Prostate gland (tissue), 2 donors: ENCODE measurements at regions not wholly inside any gene's neighbourhood (a gene's known extent, or its start where the extent isn't known, plus 50 kb on each side); places are given as distances from the start of the nearest gene placed in this dataset.

ENCODE experiments used
- DNase-seq: peaks from one replicate; pipeline ENCODE4 v3.0.0-alpha.2; 2019; ENCODE audit warnings: low spot score
- H3K27ac ChIP-seq, 2 donors: fragments of 200-600 bp; sonication (generic); 2 replicates each; pipeline ENCODE4 v1.5.1; 2017 to 2019
- H3K27me3 ChIP-seq: fragments of 200-600 bp; sonication (generic); replicated peaks from 2 replicates; pipeline ENCODE4 v1.5.1; 2019; ENCODE audit not compliant: insufficient read depth
- H3K36me3 ChIP-seq, 2 donors: fragments of 200-600 bp; sonication (generic); 1 replicate in 1 of 2; 2 replicates in 1 of 2; pipeline versions ENCODE4 v1.5.1 to v1.8.1; 2017 to 2019
- H3K4me1 ChIP-seq: fragments of 200-600 bp; sonication (generic); replicated peaks from 2 replicates; pipeline ENCODE4 v1.5.1; 2019
- H3K4me3 ChIP-seq, 2 donors: fragments of 200-600 bp; sonication (generic); 2 replicates each; pipeline ENCODE4 v1.5.1; 2017 to 2019
- H3K9me3 ChIP-seq: fragments of 200-600 bp; sonication (generic); 2 replicates; pipeline ENCODE4 v1.5.1; 2017
- CTCF ChIP-seq, 4 experiments: fragments of 200-600 bp in 2 of 4; fragments of 450-650 bp in 2 of 4; sonication (generic) in 2 of 4; IDR thresholded peaks; 1 replicate in 3 of 4; 2 replicates in 1 of 4; pipeline ENCODE4 v1.5.1; 2016 to 2019; ENCODE audit warnings: antibody characterized with exemption in 4 of 4, mild to moderate bottlenecking in 2 of 4, moderate library complexity in 2 of 4
- POLR2A ChIP-seq: fragments of 450-650 bp; IDR thresholded peaks from one replicate; pipeline ENCODE4 v1.6.1; 2016; ENCODE audit warnings: antibody characterized with exemption, mild to moderate bottlenecking
- POLR2AphosphoS5 ChIP-seq: sonication (generic); formaldehyde crosslinking; IDR thresholded peaks from one replicate; pipeline ENCODE4 v1.6.1; 2017; ENCODE audit warnings: antibody characterized with exemption
- WGBS: methylation state at CpG from one replicate; pipeline ENCODE4 v1.1.5; 2018; 5-methylcytosine and 5-hydroxymethylcytosine counted together
- intact Hi-C: fragments of 100-400 bp; cut with DNase I; formaldehyde crosslinking; loops from one replicate; pipeline ENCODE4 v1.14.2; 2022

- no peak for TF ChIP-seq CTCF (IDR thresholded peaks at IDR 0.05)
- no peak for TF ChIP-seq POLR2A
- no peak for TF ChIP-seq POLR2AphosphoS5
These were observed 303.6 kb downstream of the GPAM start for GRCh38 chr10:111879969-111880368.

GRCh38 chr10:111885046-111885445, 298.5 kb downstream of the GPAM start:
- WGBS, result 79% methylated on average over 1 of the region's 1 CpG
- H3K4me3 ChIP-seq, result no peak overlapping the region
- H3K27ac ChIP-seq, result no peak overlapping the region
- no peaks in the 10 kb centered on the region for H3K4me1 ChIP-seq
- H3K9me3 ChIP-seq, result no peaks in the 10 kb centered on the region
- no peaks in the 10 kb centered on the region for H3K36me3 ChIP-seq
- no peaks in the 10 kb centered on the region for H3K27me3 ChIP-seq
- intact Hi-C loops, result no loop called here
- no peak for DNase-seq
- no peak for TF ChIP-seq POLR2A
- no peak for TF ChIP-seq POLR2AphosphoS5
- no peak for TF ChIP-seq CTCF (IDR thresholded peaks at IDR 0.05)

More at GRCh38 chr10:111879969-111880368, 303.6 kb downstream of the GPAM start:
- Histone ChIP-seq H3K27ac (no peak overlapping the region), H3K4me3 (no peak overlapping the region), H3K4me1 (no peaks in the 10 kb centered on the region), H3K27me3 (no peaks in the 10 kb centered on the region), H3K9me3 (no peaks in the 10 kb centered on the region), H3K36me3 (no peaks in the 10 kb centered on the region)
- intact Hi-C loops, result no loop called here
- WGBS, result 54% methylated on average over 2 of the region's 2 CpGs
- no peak for DNase-seq

GRCh38 chr10:111885919-111886318, 297.6 kb downstream of the GPAM start:
- WGBS, result 85% methylated on average over 6 of the region's 6 CpGs
- TF ChIP-seq POLR2AphosphoS5 (no peak), CTCF (IDR thresholded peaks at IDR 0.05) (no peak), POLR2A (no peak)
- DNase-seq, result no peak
- intact Hi-C loops, result no loop called here
- no peak overlapping the region for H3K27ac ChIP-seq
- no peak overlapping the region for H3K4me3 ChIP-seq
- H3K27me3 ChIP-seq, result no peaks in the 10 kb centered on the region
- H3K36me3 ChIP-seq, result no peaks in the 10 kb centered on the region
- H3K9me3 ChIP-seq, result no peaks in the 10 kb centered on the region
- H3K4me1 ChIP-seq, result no peaks in the 10 kb centered on the region

- intact Hi-C loops, result no loop called here
- no peak overlapping the region for H3K27ac ChIP-seq
- no peaks in the 10 kb centered on the region for H3K9me3 ChIP-seq
- H3K36me3 ChIP-seq, result no peaks in the 10 kb centered on the region
- DNase-seq, result no peak
- H3K4me1 ChIP-seq, result no peaks in the 10 kb centered on the region
- WGBS, result 81% methylated on average over 2 of the region's 2 CpGs
- H3K27me3 ChIP-seq, result no peaks in the 10 kb centered on the region
- TF ChIP-seq POLR2AphosphoS5 (no peak), CTCF (IDR thresholded peaks at IDR 0.05) (no peak), POLR2A (no peak)
- H3K4me3 ChIP-seq, result no peak overlapping the region
These were observed 296.3 kb downstream of the GPAM start for GRCh38 chr10:111887266-111887665.

GRCh38 chr10:111890046-111890445, 293.5 kb downstream of the GPAM start:
- WGBS, result 57% methylated on average over 3 of the region's 3 CpGs
- no peak overlapping the region for H3K27ac ChIP-seq
- no peaks in the 10 kb centered on the region for H3K4me1 ChIP-seq
- intact Hi-C loops, result no loop called here
- no peak overlapping the region for H3K4me3 ChIP-seq
- no peak for DNase-seq
- TF ChIP-seq POLR2A (no peak), CTCF (IDR thresholded peaks at IDR 0.05) (no peak), POLR2AphosphoS5 (no peak)
- H3K36me3 ChIP-seq, result no peaks in the 10 kb centered on the region
- H3K27me3 ChIP-seq, result no peaks in the 10 kb centered on the region
- no peaks in the 10 kb centered on the region for H3K9me3 ChIP-seq
